Muscle layer of duodenum (tissue), 2 donors: ENCODE measurements at regions not wholly inside any gene's neighbourhood (a gene's known extent, or its start where the extent isn't known, plus 50 kb on each side); places are given as distances from the start of the nearest gene placed in this dataset.
"Not testable (repeated sequence)": the region's sequence is repeated elsewhere in the genome, so short reads cannot be mapped to it uniquely, and the experiment has no call there.

Experiments
- H3K27ac ChIP-seq: one replicate; pipeline ENCODE4 v1.7.0; 2013; ENCODE audit warnings: mild to moderate bottlenecking, low read length
- H3K27me3 ChIP-seq: one replicate; pipeline ENCODE4 v1.7.0; 2013; ENCODE audit warnings: low read depth, mild to moderate bottlenecking, control low read depth, low read length
- H3K36me3 ChIP-seq, 2 donors: one replicate each; pipeline ENCODE4 v1.7.0; 2013; ENCODE audit warnings: low read length in 2 of 2, control low read depth in 1 of 2, mild to moderate bottlenecking in 1 of 2; ENCODE audit not compliant: insufficient read depth in 2 of 2, control insufficient read depth in 1 of 2
- H3K4me1 ChIP-seq, 2 donors: one replicate each; pipeline ENCODE4 v1.7.0; 2013; ENCODE audit warnings: low read length in 2 of 2, mild to moderate bottlenecking in 2 of 2, control low read depth in 1 of 2, moderate library complexity in 1 of 2; ENCODE audit not compliant: insufficient read depth in 2 of 2, control insufficient read depth in 1 of 2
- H3K4me3 ChIP-seq, 2 donors: one replicate each; pipeline ENCODE4 v1.7.0; 2013; ENCODE audit warnings: low read length in 2 of 2, low read depth in 1 of 2, mild to moderate bottlenecking in 1 of 2
- H3K9me3 ChIP-seq, 2 donors: one replicate each; pipeline ENCODE4 v1.7.0; 2013; ENCODE audit warnings: low read length in 2 of 2, control low read depth in 1 of 2, mild to moderate bottlenecking in 1 of 2; ENCODE audit not compliant: control insufficient read depth in 1 of 2
- donor health status: healthy.

DNA sequence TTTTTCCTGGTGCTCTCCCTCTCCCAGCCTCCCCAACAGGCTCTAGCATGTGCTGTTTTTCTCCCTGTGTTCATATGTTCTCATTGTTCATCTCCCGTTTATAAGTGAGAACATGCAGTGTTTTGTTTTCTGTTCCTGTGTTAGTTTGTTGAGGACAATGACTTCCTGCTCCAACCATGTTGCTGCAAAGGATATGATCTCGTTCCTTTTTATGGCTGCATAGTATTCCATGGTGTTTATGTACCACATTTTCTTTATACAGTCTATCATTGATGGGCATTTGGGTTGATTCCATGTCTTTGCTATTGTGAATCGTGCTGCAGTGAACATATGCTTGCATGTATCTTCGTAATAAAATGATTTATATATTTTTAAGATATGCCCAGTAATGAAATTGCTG is 236.1 kb upstream of the HTR1E start:
- H3K27me3 ChIP-seq, H3K9me3 ChIP-seq, H3K27ac ChIP-seq, H3K4me1 ChIP-seq, H3K36me3 ChIP-seq, H3K4me3 ChIP-seq: not testable (repeated sequence)

DNA sequence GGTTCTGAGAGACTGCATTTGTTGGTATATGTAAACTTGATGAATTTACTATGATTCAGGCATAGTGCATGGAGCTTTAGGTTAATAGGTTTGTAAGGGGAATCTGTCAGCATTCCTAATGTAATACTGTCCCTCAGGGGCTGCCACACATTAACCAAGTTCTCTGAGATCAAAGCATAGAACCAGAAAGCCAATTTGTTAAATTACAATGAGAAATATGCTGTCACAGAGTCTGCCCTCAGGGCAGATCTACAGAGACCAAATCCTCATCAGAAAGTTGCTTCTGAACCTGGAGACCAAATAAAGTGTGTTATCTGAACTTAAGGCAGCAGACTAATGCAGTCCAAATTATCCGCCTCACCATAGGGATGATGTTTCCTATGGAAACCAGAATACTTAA is 250.8 kb upstream of the HTR1E start:
- no peak overlapping the region for H3K27ac ChIP-seq
- H3K4me1 ChIP-seq: no peaks in the 10 kb centered on the region
- H3K36me3 ChIP-seq: no peaks in the 10 kb centered on the region
- no peaks in the 10 kb centered on the region for H3K9me3 ChIP-seq
- H3K27me3 ChIP-seq: no peaks in the 10 kb centered on the region
- H3K4me3 ChIP-seq: no peak overlapping the region

DNA sequence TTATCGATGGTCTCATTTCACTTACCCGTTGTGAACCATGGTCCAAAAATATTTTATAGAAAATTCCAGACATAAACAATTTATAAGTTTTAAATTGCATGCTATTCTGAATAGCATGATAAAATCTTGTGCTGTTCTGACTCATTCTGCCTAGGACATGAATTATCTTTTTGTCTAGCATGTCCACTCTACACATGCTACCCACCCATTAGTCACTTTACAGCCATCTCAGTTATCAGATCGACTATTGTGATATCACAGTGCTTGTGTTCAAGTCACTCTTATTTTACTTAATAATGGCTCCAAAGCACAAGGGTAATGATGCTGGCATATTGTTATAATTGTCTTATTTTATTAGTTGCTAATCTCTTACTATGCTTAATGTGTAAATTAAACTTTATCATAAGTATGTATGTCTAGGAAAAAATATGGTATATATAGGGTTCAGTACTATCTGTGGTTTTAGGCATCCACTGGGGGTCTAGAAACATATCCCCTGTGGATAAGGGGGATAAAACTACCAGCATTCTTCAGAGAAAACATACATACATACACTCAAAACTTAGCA is 252.0 kb upstream of the HTR1E start:
- peaks cover 0 to 2% of the 10 kb centered on the region in 2 donors for H3K9me3 ChIP-seq
- H3K4me1 ChIP-seq: no peaks in the 10 kb centered on the region
- H3K4me3 ChIP-seq: no peak overlapping the region

DNA sequence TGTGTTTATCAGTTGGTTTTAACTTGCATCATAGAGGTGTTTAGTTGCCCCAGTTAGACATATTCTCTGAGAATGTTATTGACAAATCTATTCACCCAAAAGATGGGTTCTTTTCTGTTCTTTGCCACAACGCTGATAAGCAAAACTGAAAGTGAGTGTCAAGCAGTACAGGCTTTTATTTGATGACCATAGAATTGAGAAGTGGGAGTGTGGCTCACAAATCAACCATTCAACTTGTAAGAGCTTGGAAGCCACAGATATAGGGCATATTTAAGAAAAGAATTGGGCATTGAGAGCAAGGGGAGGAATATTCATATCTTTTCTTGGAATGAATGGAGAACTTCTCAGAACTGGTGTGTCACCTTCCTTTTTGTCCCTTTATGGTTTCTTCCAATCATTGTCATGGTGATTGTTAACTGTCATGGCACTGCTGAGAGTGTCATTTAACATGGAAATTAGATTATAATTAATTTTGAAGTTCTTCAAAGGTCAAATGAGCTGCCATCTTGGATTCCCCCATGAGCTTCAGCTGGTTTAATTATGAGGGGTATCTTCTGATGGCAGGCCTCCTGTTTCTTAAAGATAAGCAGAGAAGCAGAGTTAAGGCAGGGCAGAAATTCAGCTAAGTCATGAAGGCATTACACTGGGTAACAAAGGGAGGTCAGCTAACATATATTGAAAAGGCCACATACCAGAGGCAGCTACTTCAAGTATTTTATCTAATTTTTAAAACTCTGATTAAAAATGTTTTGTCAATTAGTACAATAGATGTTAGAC is 254.0 kb upstream of the HTR1E start:
- Histone ChIP-seq H3K4me1 (no peaks in the 10 kb centered on the region), H3K4me3 (no peak overlapping the region), H3K27me3 (no peaks in the 10 kb centered on the region), H3K36me3 (no peaks in the 10 kb centered on the region), H3K9me3 (peaks cover 0 to 5% of the 10 kb centered on the region in 2 donors), H3K27ac (no peak overlapping the region)

More for the DNA sequence above, 252.0 kb upstream of the HTR1E start:
- H3K36me3 ChIP-seq: no peaks in the 10 kb centered on the region
- H3K27me3 ChIP-seq: no peaks in the 10 kb centered on the region
- no peak overlapping the region for H3K27ac ChIP-seq

DNA sequence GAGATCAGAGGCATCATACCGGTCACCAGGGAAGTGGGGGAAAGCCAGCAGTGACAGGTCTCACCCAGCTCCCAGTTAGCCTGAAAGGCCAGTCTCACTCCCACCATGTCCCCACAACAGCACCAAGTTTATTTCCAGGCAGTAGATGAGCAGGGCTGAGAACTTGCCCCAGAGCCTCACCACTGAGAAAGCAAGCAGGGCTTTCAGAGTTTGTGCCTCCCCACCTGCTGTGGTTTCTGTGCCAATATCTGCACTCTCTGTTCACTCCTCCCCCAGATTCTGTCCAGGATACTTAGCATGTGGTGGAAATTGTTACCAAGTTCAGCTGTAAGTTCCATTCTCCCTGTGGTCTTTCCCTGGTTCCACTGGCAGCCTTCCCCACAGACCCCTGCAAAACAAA is 255.0 kb upstream of the HTR1E start:
- no peaks in the 10 kb centered on the region for H3K27me3 ChIP-seq
- H3K9me3 ChIP-seq: peaks cover 0 to 5% of the 10 kb centered on the region in 2 donors
- H3K27ac ChIP-seq: no peak overlapping the region
- no peaks in the 10 kb centered on the region for H3K36me3 ChIP-seq
- H3K4me3 ChIP-seq: no peak overlapping the region
- H3K4me1 ChIP-seq: no peaks in the 10 kb centered on the region

DNA sequence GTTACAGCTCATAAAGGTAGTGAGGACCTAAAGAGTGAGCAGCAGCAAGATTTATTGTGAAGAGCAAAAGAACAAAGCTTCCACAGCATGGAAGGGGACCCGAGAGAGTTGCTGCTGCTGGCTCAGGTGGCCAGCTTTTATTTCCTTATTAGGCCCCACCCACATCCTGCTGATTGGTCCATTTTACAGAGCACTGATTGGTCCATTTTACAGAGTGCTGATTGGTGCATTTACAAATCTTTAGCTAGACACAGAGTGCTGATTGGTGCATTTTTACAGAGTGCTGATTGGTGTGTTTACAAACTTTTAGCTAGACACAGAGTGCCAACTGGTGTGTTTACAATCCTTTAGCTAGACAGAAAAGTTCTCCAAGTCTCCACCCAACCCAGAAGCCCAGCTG is 256.2 kb upstream of the HTR1E start:
- not testable (repeated sequence) for H3K36me3 ChIP-seq, H3K27me3 ChIP-seq, H3K4me1 ChIP-seq, H3K9me3 ChIP-seq, H3K27ac ChIP-seq, H3K4me3 ChIP-seq

DNA sequence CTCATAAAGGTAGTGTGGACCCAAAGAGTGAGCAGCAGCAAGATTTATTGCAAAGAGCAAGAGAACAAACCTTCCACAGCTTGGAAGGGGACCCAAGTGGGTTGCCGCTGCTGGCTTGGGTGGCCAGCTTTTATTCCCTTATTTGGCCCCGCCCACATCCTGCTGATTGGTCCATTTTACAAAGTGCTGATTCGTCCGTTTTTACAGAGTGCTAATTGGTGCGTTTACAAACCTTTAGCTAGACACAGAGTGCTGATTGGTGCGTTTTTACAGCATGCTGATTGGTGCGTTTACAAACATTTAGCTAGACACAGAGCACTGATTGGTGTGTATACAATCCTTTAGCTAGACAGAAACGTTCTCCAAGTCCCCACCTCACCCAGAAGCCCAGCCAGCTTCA is 265.2 kb upstream of the HTR1E start:
- H3K4me1 ChIP-seq, H3K36me3 ChIP-seq, H3K27ac ChIP-seq, H3K27me3 ChIP-seq, H3K4me3 ChIP-seq: not testable (repeated sequence)
- H3K9me3 ChIP-seq: peaks cover 0 to 13% of the 10 kb centered on the region in 2 donors

DNA sequence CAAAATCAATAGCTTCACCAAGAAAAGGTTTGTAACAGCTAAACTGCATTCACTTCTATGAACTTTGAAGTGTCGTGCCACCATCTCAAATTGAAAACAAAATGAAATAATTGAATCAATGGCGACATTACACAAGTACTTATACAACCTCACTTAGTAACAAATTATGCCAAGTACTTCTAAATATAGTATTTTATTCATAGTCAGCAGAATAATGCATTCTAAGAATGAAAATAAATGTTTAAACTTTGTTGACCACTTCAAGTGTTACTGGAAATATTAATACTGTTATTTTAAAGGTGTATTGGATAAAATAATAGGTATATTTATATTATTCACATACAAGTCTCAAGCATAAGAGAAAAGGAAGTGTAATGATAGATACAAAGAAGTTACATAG is 280.1 kb upstream of the HTR1E start:
- H3K4me3 ChIP-seq: no peak overlapping the region
- no peaks in the 10 kb centered on the region for H3K27me3 ChIP-seq
- H3K27ac ChIP-seq: no peak overlapping the region
- H3K36me3 ChIP-seq: no peaks in the 10 kb centered on the region
- H3K9me3 ChIP-seq: peaks cover 0 to 4% of the 10 kb centered on the region in 2 donors
- no peaks in the 10 kb centered on the region for H3K4me1 ChIP-seq

DNA sequence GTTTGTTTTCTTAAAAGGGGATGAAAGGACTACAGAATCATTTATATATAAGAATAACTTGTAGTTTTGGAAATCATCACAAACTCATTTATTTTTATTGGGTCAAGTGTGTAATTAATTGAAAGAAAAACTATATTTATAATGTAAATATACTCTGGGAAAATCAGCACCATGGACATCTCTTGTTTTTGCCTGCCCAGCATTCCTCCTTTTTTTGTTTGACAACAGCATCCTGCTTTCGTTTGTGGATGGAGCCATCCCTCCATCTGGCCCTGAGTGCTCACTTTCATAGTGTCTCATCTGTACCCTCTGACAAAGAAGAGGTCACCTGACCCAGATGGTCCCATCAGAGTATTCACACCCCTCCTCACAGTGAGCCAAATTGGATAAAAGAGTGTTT is 308.2 kb upstream of the HTR1E start:
- no peaks in the 10 kb centered on the region for H3K9me3 ChIP-seq
- no peak overlapping the region for H3K4me3 ChIP-seq
- no peaks in the 10 kb centered on the region for H3K4me1 ChIP-seq
- no peaks in the 10 kb centered on the region for H3K36me3 ChIP-seq
- H3K27me3 ChIP-seq: no peaks in the 10 kb centered on the region
- no peak overlapping the region for H3K27ac ChIP-seq

DNA sequence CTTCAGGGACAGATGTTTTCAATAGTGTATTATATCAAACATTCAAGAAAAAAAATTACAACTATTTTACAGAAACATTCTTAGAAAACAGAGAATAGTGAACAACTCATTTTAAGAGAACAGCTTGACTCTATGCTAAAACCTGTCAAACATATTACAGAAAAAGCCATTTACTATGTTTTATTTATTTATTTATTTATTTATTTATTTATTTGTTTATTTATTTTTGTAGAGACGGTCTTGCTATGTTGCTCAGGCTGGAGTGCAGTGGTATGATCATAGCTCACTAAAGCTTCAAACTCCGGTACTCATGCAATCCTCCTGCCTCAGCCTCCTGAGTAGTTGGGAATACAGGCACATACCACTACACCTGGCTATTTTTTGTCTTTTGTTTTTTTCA is 317.9 kb upstream of the HTR1E start:
- no peak overlapping the region for H3K27ac ChIP-seq
- H3K9me3 ChIP-seq: peaks cover 0 to 5% of the 10 kb centered on the region in 2 donors
- H3K4me1 ChIP-seq: no peaks in the 10 kb centered on the region
- H3K36me3 ChIP-seq: no peaks in the 10 kb centered on the region
- no peaks in the 10 kb centered on the region for H3K27me3 ChIP-seq
- H3K4me3 ChIP-seq: no peak overlapping the region

DNA sequence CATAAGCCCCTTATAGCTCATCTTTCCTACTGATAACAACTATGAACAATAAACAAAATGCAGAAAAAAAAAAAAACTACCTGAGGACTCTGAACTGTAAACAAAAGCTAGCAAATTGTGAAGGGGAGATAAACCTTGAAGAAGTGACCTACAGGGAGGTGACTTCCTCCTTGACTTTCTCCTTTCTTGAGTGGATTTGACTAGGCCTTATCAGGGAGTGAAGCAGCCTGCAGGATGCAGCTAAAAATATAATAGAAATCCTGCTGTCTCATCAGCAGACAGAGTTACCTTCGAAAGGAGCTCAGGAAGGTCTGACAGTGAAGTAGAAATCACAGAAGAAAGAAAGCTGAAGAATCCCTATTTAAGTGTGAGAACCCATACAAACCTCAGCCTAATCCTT is 322.0 kb upstream of the HTR1E start:
- H3K27me3 ChIP-seq: no peaks in the 10 kb centered on the region
- H3K27ac ChIP-seq: no peak overlapping the region
- H3K36me3 ChIP-seq: no peaks in the 10 kb centered on the region
- peaks cover 0 to 4% of the 10 kb centered on the region in 2 donors for H3K9me3 ChIP-seq
- H3K4me3 ChIP-seq: no peak overlapping the region
- no peaks in the 10 kb centered on the region for H3K4me1 ChIP-seq
